WERI-Rb-1 (cell line): ENCODE measurements at regions not wholly inside any gene's neighbourhood (a gene's known extent, or its start where the extent isn't known, plus 50 kb on each side); places are given as distances from the start of the nearest gene placed in this dataset.

Experiments
- DNase-seq: peaks from one replicate; pipeline ENCODE4 v3.0.0-alpha.2; 2020
- H3K27ac ChIP-seq: fragments of 250-450 bp; sonication (Bioruptor Pico); 2 replicates; pipeline ENCODE4 v1.5.1; 2020; ENCODE audit warnings: mild to moderate bottlenecking, moderate library complexity
- H3K27me3 ChIP-seq: fragments of 250-450 bp; sonication (Bioruptor Pico); 2 replicates; pipeline ENCODE4 v1.5.1; 2021; ENCODE audit warnings: mild to moderate bottlenecking, low read depth, moderate library complexity; ENCODE audit not compliant: insufficient read depth, severe bottlenecking
- H3K36me3 ChIP-seq: fragments of 250-450 bp; sonication (Bioruptor Pico); 2 replicates; pipeline ENCODE4 v1.5.1; 2020; ENCODE audit warnings: mild to moderate bottlenecking, moderate library complexity
- H3K4me3 ChIP-seq: 2 replicates; pipeline ENCODE4 v1.5.1; 2011; ENCODE audit warnings: low read depth, mild to moderate bottlenecking, control low read depth, low read length
- H3K9me3 ChIP-seq: fragments of 250-450 bp; sonication (Bioruptor Pico); 2 replicates; pipeline ENCODE4 v1.5.1; 2021; ENCODE audit warnings: mild to moderate bottlenecking, moderate library complexity; ENCODE audit not compliant: severe bottlenecking
- CTCF ChIP-seq: IDR thresholded peaks from 2 replicates; pipeline ENCODE4 v1.5.1; 2011; ENCODE audit warnings: low read depth, mild to moderate bottlenecking, control low read depth, inconsistent platforms, low read length

- peaks cover 3% of the 10 kb centered on the region for H3K9me3 ChIP-seq
- peak overlapping the region; percentile 87 for H3K27ac ChIP-seq
- no peak for DNase-seq
- TF ChIP-seq CTCF: no peak
- no peak overlapping the region; the same call in 1 of the 2 replicates for H3K4me3 ChIP-seq
- no peaks in the 10 kb centered on the region for H3K27me3 ChIP-seq
- peaks cover 6% of the 10 kb centered on the region for H3K36me3 ChIP-seq
These were observed 78.4 kb upstream of the GSE1 start for GRCh38 chr16:85534536-85535351.

GRCh38 chr16:85535352-85536072, 77.6 kb upstream of the GSE1 start:
- peak; percentile 83 for DNase-seq

GRCh38 chr16:85536073-85536410, 77.1 kb upstream of the GSE1 start:
- DNase-seq: no peak
- no peak for TF ChIP-seq CTCF
- H3K4me3 ChIP-seq: no peak overlapping the region

More at GRCh38 chr16:85535352-85536072, 77.6 kb upstream of the GSE1 start:
- Histone ChIP-seq H3K4me3 (no peak overlapping the region), H3K27ac (peak overlapping the region; percentile 87), H3K27me3 (no peaks in the 10 kb centered on the region), H3K9me3 (peaks cover 4% of the 10 kb centered on the region), H3K36me3 (peaks cover 11% of the 10 kb centered on the region)
- TF ChIP-seq CTCF: no peak

GRCh38 chr16:85536411-85537330, 76.5 kb upstream of the GSE1 start:
- no peak for DNase-seq
- no peak for TF ChIP-seq CTCF
- peak overlapping the region; percentile 87 for H3K27ac ChIP-seq
- peaks cover 4% of the 10 kb centered on the region for H3K9me3 ChIP-seq
- H3K4me3 ChIP-seq: no peak overlapping the region
- H3K27me3 ChIP-seq: no peaks in the 10 kb centered on the region
- peaks cover 11% of the 10 kb centered on the region for H3K36me3 ChIP-seq

More at GRCh38 chr16:85536073-85536410, 77.1 kb upstream of the GSE1 start:
- Histone ChIP-seq H3K36me3 (peaks cover 11% of the 10 kb centered on the region), H3K27me3 (no peaks in the 10 kb centered on the region), H3K9me3 (peaks cover 4% of the 10 kb centered on the region), H3K27ac (peak overlapping the region; percentile 87)

GRCh38 chr16:85537331-85537788, 75.8 kb upstream of the GSE1 start:
- no peak for TF ChIP-seq CTCF
- Histone ChIP-seq H3K9me3 (peaks cover 4% of the 10 kb centered on the region), H3K36me3 (peaks cover 11% of the 10 kb centered on the region), H3K4me3 (no peak overlapping the region), H3K27ac (no peak overlapping the region), H3K27me3 (no peaks in the 10 kb centered on the region)
- DNase-seq: no peak
